NB4 (cell line): ENCODE measurements at regions not wholly inside any gene's neighbourhood (a gene's known extent, or its start where the extent isn't known, plus 50 kb on each side); places are given as distances from the start of the nearest gene placed in this dataset.
A peak's percentile ranks its signal among the peaks of the same experiment; 100 is the strongest.

ENCODE experiments used
- MYC ChIP-seq: IDR thresholded peaks from 2 replicates; pipeline ENCODE4 v1.6.1; 2011; ENCODE audit warnings: low read depth, low read length
- POLR2A ChIP-seq: IDR thresholded peaks from 2 replicates; pipeline ENCODE4 v1.6.1; 2011; ENCODE audit warnings: mild to moderate bottlenecking; ENCODE audit not compliant: insufficient read length; ENCODE audit errors: extremely low read depth
- TF ChIP-seq, protein P1 (sequence below): IDR thresholded peaks from one replicate; pipeline ENCODE4 v1.5.1; 2012; ENCODE audit warnings: low read depth, low read length
- TF ChIP-seq, protein P2 (sequence below): IDR thresholded peaks from 2 replicates; pipeline ENCODE4 v1.6.1; 2011; ENCODE audit warnings: low read depth, low read length

DNA sequence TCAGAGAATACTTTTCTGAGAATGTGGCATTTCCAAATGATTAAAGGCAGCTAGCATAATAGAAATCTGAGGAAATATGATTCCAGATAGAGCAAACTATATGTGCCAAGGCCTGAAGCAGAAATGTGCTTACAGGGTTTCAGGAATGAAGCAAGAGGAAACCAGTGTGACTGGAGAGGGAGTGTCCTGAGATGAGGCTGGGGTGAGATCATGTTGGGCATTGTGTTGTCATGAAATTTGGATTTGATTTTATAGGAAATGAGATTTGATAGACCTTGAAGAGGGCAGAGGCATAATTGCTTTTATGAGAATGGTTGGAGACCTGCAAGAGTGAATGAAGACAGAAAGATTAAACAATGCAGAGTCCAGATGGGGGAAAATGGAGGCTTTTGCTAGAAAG is 338.1 kb upstream of the SNX7 start:
- TF ChIP-seq, protein P1, sequence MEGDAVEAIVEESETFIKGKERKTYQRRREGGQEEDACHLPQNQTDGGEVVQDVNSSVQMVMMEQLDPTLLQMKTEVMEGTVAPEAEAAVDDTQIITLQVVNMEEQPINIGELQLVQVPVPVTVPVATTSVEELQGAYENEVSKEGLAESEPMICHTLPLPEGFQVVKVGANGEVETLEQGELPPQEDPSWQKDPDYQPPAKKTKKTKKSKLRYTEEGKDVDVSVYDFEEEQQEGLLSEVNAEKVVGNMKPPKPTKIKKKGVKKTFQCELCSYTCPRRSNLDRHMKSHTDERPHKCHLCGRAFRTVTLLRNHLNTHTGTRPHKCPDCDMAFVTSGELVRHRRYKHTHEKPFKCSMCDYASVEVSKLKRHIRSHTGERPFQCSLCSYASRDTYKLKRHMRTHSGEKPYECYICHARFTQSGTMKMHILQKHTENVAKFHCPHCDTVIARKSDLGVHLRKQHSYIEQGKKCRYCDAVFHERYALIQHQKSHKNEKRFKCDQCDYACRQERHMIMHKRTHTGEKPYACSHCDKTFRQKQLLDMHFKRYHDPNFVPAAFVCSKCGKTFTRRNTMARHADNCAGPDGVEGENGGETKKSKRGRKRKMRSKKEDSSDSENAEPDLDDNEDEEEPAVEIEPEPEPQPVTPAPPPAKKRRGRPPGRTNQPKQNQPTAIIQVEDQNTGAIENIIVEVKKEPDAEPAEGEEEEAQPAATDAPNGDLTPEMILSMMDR = no peak
- no peak for TF ChIP-seq POLR2A
- TF ChIP-seq, protein P2, sequence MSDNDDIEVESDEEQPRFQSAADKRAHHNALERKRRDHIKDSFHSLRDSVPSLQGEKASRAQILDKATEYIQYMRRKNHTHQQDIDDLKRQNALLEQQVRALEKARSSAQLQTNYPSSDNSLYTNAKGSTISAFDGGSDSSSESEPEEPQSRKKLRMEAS = no peak
- TF ChIP-seq MYC = peak; percentile 22; the same call in 1 of the 2 replicates
